ENCODE measurements at regions not wholly inside any gene's neighbourhood (a gene's known extent, or its start where the extent isn't known, plus 50 kb on each side); places are given as distances from the start of the nearest gene placed in this dataset.

DNA sequence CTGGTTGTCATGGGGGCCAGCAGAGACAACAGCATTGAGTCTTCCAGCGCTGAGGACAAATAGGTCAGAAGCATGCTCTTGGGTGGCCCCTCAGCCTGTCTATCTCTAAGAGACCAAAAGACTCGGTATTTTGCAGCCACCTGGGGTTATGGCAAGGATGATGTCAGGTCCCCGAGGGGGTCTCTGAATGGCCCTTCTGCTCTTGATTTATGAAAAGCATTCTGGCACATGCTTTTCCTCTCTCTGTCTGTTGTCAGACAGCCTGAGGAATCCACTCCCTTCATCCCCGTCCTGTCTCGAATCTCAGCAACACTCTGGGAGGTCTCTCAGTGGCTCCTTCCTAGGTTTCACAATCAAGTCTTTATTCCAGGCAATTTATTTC lies 156.6 kb upstream of the RGMA start:
- H3K27ac Mint-ChIP-seq = no peak overlapping the region

DNA sequence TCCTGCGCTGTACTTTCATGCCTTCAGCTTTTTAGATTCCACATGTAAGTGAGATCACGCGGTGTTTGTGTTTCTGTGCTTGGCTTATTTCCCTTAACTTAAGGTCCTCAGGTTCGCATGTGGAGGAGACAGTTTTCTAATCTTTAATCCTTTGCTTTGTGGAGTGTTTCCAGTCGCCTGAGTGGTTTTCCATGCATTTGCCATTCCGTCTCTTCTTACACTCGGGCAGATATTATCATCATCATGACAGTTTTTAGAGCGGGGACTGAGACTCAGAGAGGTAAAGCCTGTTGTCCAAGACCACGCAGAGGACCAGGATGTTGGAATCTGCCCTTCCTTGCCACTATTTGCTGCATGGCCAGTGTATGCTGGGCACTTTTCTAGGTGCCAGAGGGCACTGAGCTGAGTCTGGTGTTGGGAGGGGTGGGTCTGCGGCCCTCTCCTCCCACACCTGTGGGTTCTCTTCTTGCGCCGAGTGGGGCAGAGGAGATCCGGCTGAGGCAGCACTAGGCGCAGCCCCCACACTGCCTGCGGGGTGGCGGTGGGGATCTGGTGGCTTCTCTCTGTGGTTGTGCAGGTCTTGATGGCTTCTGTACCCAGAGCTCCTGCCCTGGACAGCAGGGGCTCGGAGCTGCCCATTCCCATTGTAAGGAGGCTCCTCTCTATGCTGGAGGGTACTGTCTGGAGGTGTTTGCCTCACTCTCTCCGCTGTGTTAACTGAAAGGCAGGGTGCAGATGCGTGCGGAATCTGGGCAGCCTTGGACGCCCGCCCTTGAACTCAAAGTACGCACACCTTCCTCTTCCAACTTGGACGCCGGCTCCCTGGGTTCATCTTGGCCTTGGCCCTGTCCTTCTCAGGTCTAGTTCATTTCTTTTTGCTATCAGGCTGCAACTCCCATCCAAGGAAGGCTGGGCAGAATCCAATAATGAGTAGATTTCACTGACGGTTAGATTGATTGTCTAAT lies 156.0 kb upstream of the RGMA start:
- H3K9me3 Mint-ChIP-seq = no peaks in the 10 kb centered on the region
- no peak overlapping the region for H3K4me3 Mint-ChIP-seq
- DNase-seq = no peak
- H3K4me1 Mint-ChIP-seq = no peaks in the 10 kb centered on the region
- peaks cover 8% of the 10 kb centered on the region for H3K27me3 Mint-ChIP-seq
- H3K27ac Mint-ChIP-seq = no peak overlapping the region
- no peaks in the 10 kb centered on the region for H3K36me3 Mint-ChIP-seq (ENCODE audit: low read depth)
- intact Hi-C loops (cut with micrococcal nuclease) = no loop called here

More for the DNA sequence above, 156.6 kb upstream of the RGMA start:
- no peaks in the 10 kb centered on the region for H3K9me3 Mint-ChIP-seq
- no peaks in the 10 kb centered on the region for H3K36me3 Mint-ChIP-seq (ENCODE audit: low read depth)
- H3K4me3 Mint-ChIP-seq = no peak overlapping the region
- H3K27me3 Mint-ChIP-seq = peaks cover 8% of the 10 kb centered on the region
- intact Hi-C loops (cut with micrococcal nuclease) = no loop called here
- no peaks in the 10 kb centered on the region for H3K4me1 Mint-ChIP-seq
- no peak for DNase-seq

- DNase-seq = no peak
- no peak overlapping the region for H3K4me3 Mint-ChIP-seq
- no peaks in the 10 kb centered on the region for H3K9me3 Mint-ChIP-seq
- intact Hi-C loops (cut with micrococcal nuclease) = no loop called here
- no peak overlapping the region for H3K27ac Mint-ChIP-seq
- peaks cover 5% of the 10 kb centered on the region for H3K27me3 Mint-ChIP-seq
- H3K4me1 Mint-ChIP-seq = no peaks in the 10 kb centered on the region
- H3K36me3 Mint-ChIP-seq (ENCODE audit: low read depth) = no peaks in the 10 kb centered on the region
These were observed 154.6 kb upstream of the RGMA start for GRCh38 chr15:93243573-93243972.

- intact Hi-C loops (cut with micrococcal nuclease) = no loop called here
- Mint-ChIP-seq H3K36me3 (ENCODE audit: low read depth) (no peaks in the 10 kb centered on the region), H3K4me1 (no peaks in the 10 kb centered on the region), H3K27me3 (peaks cover 3% of the 10 kb centered on the region), H3K9me3 (no peaks in the 10 kb centered on the region), H3K4me3 (no peak overlapping the region), H3K27ac (no peak overlapping the region)
- DNase-seq = no peak
These were observed 152.9 kb upstream of the RGMA start for GRCh38 chr15:93241696-93242585.

DNA sequence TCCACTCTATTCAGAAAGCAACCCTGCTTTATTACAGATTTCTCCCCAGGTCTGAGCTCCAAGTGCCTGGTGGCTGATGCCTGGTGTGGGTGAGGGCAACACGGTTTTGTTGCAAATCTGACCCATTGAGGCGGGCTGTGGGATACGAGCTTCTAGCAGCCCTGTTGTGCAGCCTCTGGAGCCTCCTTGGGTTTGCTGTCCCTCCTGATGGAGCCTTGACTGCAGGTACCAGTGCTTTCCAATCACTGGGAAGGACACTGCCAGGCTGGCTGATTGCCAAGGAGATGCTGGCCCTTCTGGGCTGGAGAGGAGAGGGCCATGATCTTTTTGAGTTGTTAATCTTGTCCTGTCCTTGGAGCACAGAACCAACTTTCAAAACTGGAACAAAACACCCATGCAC lies 151.0 kb upstream of the RGMA start:
- Mint-ChIP-seq H3K27me3 (peaks cover 12% of the 10 kb centered on the region), H3K4me3 (no peak overlapping the region), H3K4me1 (peaks cover 9% of the 10 kb centered on the region), H3K27ac (no peak overlapping the region), H3K36me3 (ENCODE audit: low read depth) (no peaks in the 10 kb centered on the region), H3K9me3 (no peaks in the 10 kb centered on the region)
- intact Hi-C loops (cut with micrococcal nuclease) = loop anchor here (10.0 kb wide), 1 partner anchor 55 kb away; no protein-coding TSS in a partner anchor
- no peak for DNase-seq

- Mint-ChIP-seq H3K4me1 (peaks cover 9% of the 10 kb centered on the region), H3K27me3 (peaks cover 12% of the 10 kb centered on the region), H3K4me3 (no peak overlapping the region), H3K36me3 (ENCODE audit: low read depth) (no peaks in the 10 kb centered on the region), H3K27ac (no peak overlapping the region), H3K9me3 (no peaks in the 10 kb centered on the region)
- DNase-seq = no peak
- intact Hi-C loops (cut with micrococcal nuclease) = loop anchor here (10.0 kb wide), 1 partner anchor 55 kb away; no protein-coding TSS in a partner anchor
These were observed 150.6 kb upstream of the RGMA start for GRCh38 chr15:93239591-93239990.

DNA sequence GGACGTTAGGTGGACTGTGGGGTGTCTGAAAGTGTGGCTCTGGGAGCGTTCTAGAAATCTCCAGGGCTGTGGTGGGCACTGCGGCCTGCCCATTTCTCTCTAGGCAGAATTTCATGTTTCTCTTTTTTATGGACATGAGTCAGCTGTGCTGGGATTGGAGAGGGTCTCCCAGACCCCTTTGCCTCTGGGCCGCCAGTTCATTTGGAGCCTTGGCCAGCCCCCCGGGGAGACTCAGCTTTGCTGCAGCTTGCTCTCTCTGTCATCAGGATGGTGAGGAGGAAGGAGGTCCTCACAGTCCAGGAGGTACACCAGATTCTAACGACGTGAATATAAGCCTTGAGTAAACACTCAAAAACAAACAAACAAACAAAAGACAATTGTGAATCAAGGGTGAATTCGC lies 149.6 kb upstream of the RGMA start:
- Mint-ChIP-seq H3K4me1 (peaks cover 9% of the 10 kb centered on the region), H3K9me3 (no peaks in the 10 kb centered on the region), H3K4me3 (no peak overlapping the region), H3K36me3 (ENCODE audit: low read depth) (no peaks in the 10 kb centered on the region), H3K27me3 (peaks cover 12% of the 10 kb centered on the region), H3K27ac (no peak overlapping the region)
- intact Hi-C loops (cut with micrococcal nuclease) = loop anchor here (10.0 kb wide), 1 partner anchor 56 kb away; no protein-coding TSS in a partner anchor
- DNase-seq = no peak

DNA sequence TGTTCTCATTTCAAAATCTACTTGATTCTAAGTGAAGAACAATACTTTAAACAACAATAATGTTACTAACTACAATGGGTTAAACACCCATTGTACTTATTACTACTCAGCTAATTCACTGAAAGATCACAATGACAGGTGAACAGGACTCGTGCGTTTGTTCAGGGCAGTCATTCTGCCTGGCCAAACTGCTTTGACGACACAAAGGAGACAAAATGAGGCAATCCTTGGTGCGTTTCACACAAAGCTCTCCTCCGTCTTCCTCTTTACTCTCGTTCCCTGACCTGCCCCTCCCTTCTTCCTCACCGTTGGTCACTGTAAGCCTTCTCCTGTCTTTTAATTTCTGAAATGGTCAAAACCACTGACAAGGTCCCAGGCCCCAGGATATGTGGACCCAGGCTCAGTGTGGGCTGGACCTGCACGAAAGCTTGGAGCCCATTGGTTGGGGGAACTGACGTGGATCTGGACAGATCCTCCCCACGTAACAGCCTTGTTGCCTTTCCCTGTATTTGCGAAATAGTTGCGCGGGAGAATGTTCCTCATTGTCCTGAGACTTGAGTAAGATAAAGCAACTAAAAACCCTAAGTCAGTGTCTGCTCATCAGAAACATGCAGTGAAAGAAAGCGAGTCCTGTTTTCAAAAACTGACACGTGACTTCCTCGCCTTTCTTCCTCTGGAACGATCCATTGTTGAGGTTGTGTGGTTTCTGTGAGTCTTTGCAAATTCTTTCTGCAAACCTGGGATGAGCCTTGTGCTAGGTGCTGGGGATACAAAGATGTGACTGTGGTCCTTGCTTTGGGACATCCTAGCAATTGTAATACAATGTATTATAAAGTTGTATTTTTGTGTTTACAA lies 147.1 kb upstream of the RGMA start:
- Mint-ChIP-seq H3K4me1 (peaks cover 19% of the 10 kb centered on the region), H3K36me3 (ENCODE audit: low read depth) (no peaks in the 10 kb centered on the region), H3K27ac (peak overlapping the region; percentile 26), H3K27me3 (peaks cover 21% of the 10 kb centered on the region), H3K9me3 (no peaks in the 10 kb centered on the region), H3K4me3 (peak overlapping the region; percentile 78)
- intact Hi-C loops (cut with micrococcal nuclease) = loop anchor here (10.0 kb wide), 1 partner anchor 59 kb away; no protein-coding TSS in a partner anchor
- peak; percentile 62 for DNase-seq

GRCh38 chr15:93235269-93235668 lies 146.3 kb upstream of the RGMA start:
- DNase-seq = no peak
- H3K4me3 Mint-ChIP-seq = no peak overlapping the region
- H3K27me3 Mint-ChIP-seq = peaks cover 25% of the 10 kb centered on the region
- H3K36me3 Mint-ChIP-seq (ENCODE audit: low read depth) = no peaks in the 10 kb centered on the region
- intact Hi-C loops (cut with micrococcal nuclease) = loop anchor here (10.0 kb wide), 1 partner anchor 60 kb away; no protein-coding TSS in a partner anchor
- H3K4me1 Mint-ChIP-seq = peaks cover 19% of the 10 kb centered on the region
- H3K9me3 Mint-ChIP-seq = no peaks in the 10 kb centered on the region
- H3K27ac Mint-ChIP-seq = no peak overlapping the region

DNA sequence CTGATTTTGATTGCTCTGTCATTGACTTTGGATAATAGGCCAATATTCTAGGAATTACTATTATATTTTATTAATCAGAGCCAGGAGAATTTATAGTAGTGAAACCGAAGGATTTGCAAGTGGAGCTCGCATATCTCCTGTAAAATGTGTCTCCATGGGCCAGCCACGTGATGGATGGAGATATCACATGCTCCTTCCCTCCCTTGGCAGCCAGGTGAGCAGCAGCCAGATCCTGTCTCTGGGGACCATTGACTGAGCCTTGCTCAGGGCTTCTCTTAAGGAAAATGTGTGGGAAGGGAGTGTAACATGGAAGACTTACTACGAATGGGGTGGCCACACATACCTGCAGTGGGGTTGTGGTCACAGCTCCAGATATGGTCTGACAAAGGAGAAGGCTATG lies 144.7 kb upstream of the RGMA start:
- Mint-ChIP-seq H3K4me3 (no peak overlapping the region), H3K36me3 (ENCODE audit: low read depth) (no peaks in the 10 kb centered on the region), H3K9me3 (no peaks in the 10 kb centered on the region), H3K4me1 (peaks cover 19% of the 10 kb centered on the region), H3K27ac (no peak overlapping the region), H3K27me3 (peaks cover 31% of the 10 kb centered on the region)
- DNase-seq = no peak
- intact Hi-C loops (cut with micrococcal nuclease) = loop anchor here (10.0 kb wide), 1 partner anchor 61 kb away; no protein-coding TSS in a partner anchor

DNA sequence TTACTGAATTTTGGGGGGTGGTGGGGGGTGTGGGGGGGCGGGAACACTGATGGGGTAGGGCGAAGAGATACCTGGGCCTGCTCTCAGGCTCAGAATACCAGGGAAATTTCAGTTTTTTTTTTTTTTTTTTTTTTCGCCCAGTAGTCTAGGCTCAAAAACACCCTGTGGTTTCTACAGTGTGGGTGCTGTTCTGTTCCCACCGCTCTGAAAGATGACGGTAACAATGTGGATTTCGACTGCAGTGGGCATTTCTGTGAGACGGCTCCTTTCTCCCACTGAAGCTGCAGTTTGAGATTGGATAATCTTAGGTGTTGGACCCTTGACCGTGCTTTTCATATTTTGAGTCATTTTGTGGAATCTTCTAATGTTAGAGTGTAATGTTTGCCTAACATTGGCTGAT lies 143.8 kb upstream of the RGMA start:
- intact Hi-C loops (cut with micrococcal nuclease) = loop anchor here (10.0 kb wide), 1 partner anchor 62 kb away; no protein-coding TSS in a partner anchor
- H3K36me3 Mint-ChIP-seq (ENCODE audit: low read depth) = no peaks in the 10 kb centered on the region
- peaks cover 31% of the 10 kb centered on the region for H3K27me3 Mint-ChIP-seq

GRCh38 chr15:93231994-93232393 lies 143.0 kb upstream of the RGMA start:
- Mint-ChIP-seq H3K27me3 (peaks cover 34% of the 10 kb centered on the region), H3K36me3 (ENCODE audit: low read depth) (no peaks in the 10 kb centered on the region), H3K4me1 (peaks cover 19% of the 10 kb centered on the region), H3K4me3 (no peak overlapping the region), H3K9me3 (no peaks in the 10 kb centered on the region), H3K27ac (no peak overlapping the region)
- no peak for DNase-seq
- intact Hi-C loops (cut with micrococcal nuclease) = loop anchor here (10.0 kb wide), 1 partner anchor 63 kb away; no protein-coding TSS in a partner anchor

More for the DNA sequence above, 143.8 kb upstream of the RGMA start:
- no peak for DNase-seq
- Mint-ChIP-seq H3K4me3 (no peak overlapping the region), H3K4me1 (peaks cover 19% of the 10 kb centered on the region), H3K9me3 (no peaks in the 10 kb centered on the region), H3K27ac (no peak overlapping the region)

All from activated CD4-positive, alpha-beta T cell treated with anti-CD3 and anti-CD28 coated beads, Interleukin-2, amount 10 ng/mL, durations not matched to agents 24 days and 14 days (primary cell).